ENCODE measurements at regions not wholly inside any gene's neighbourhood (a gene's known extent, or its start where the extent isn't known, plus 50 kb on each side); places are given as distances from the start of the nearest gene placed in this dataset.

DNA sequence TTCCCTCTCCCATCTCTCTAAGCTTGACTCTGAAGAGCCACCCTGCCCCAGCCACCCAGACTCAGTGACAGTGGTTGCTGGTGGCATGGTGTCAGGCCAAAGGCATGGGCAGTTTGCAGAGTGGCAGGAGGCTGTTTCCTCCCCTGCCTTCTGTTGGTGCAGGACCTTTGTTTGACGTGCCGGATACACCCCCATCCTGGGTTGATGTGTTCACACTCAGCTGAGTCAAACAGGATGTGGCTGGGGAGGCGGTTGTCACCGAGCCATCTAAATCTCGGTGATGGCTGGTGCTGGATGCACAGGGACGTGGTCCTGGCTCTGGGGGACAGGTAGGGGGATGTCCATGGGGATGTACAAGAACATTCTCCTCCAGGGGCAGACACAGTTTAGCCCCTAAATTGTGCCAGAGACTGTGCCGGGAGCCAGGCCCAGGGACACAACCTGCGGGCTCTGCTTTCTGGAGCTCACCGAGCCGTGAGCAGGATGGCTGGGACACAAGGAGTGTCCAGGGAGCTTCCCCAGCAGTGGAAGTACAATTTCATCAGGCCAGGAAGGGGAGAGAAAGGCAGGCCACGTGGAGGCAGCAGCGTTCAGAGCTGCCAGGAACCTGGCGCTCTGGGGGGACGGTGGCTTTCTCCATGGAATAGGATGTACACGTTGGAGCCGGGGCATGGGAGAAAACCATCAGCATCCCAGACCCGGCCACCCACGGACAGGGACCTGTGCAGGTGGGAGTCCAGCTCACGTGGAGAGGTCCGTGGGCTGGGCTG lies 264.2 kb downstream of the SEC14L1 start:
- Histone ChIP-seq H3K4me1 (peaks cover 0 to 67% of the 10 kb centered on the region in 2 donors), H3K27ac (peak overlapping the region; percentile 9 to 30), H3K36me3 (peaks cover 13% of the 10 kb centered on the region), H3K9me3 (no peaks in the 10 kb centered on the region), H3K27me3 (no peaks in the 10 kb centered on the region), H3K4me3 (no peak overlapping the region)
- no peak for DNase-seq (ENCODE audit: low spot score)
- TF ChIP-seq, protein P1, sequence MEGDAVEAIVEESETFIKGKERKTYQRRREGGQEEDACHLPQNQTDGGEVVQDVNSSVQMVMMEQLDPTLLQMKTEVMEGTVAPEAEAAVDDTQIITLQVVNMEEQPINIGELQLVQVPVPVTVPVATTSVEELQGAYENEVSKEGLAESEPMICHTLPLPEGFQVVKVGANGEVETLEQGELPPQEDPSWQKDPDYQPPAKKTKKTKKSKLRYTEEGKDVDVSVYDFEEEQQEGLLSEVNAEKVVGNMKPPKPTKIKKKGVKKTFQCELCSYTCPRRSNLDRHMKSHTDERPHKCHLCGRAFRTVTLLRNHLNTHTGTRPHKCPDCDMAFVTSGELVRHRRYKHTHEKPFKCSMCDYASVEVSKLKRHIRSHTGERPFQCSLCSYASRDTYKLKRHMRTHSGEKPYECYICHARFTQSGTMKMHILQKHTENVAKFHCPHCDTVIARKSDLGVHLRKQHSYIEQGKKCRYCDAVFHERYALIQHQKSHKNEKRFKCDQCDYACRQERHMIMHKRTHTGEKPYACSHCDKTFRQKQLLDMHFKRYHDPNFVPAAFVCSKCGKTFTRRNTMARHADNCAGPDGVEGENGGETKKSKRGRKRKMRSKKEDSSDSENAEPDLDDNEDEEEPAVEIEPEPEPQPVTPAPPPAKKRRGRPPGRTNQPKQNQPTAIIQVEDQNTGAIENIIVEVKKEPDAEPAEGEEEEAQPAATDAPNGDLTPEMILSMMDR (IDR thresholded peaks at IDR 0.05): no peak

DNA sequence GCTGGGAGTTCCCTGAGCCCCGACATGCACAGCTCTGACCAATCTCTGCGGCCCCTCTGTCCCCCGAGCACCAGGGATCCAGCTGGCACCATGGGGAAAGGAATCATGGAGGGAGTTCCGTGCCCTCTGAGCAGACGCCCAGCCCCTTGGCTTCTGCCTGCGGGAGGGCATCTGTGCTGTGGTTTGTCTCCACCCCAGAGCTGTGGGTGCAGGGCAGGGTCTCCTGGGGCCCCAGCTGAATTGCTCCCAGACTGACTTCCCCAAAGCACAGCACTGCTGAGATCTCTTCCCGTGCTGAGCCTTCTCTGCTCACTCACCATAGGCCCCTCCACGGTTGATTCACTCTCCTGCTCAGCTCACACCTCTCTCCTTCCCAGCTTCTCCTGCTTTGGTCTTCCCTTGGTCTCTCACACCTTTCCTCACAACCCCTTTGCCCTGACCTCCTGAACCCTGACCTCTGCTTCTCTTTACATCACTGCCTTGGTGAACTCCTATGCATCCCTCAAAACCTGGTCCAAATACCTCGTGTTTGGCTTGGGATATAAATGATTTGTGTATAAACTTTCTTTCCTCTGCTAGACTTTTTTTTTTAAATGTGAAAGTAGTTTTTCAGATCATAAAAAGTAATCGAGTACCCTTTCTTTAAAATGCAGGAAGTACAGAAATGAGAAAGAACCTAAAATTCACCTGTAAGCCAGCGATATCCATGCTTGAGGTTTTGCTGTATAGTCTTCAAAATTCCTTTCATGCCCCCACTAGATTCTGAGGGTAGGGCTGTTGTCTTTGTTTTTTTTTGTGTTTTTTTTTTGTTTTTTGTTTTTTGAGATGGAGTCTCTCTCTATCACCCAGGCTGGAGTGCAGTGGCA lies 265.3 kb downstream of the SEC14L1 start:
- DNase-seq (ENCODE audit: low spot score): no peak
- peaks cover 0 to 68% of the 10 kb centered on the region in 2 donors for H3K4me1 ChIP-seq
- TF ChIP-seq, protein P1 (IDR thresholded peaks at IDR 0.05): no peak
- H3K9me3 ChIP-seq: no peaks in the 10 kb centered on the region
- peak overlapping the region; percentile 9 to 30 for H3K27ac ChIP-seq
- H3K4me3 ChIP-seq: no peak overlapping the region
- H3K36me3 ChIP-seq: peaks cover 13% of the 10 kb centered on the region
- no peaks in the 10 kb centered on the region for H3K27me3 ChIP-seq

DNA sequence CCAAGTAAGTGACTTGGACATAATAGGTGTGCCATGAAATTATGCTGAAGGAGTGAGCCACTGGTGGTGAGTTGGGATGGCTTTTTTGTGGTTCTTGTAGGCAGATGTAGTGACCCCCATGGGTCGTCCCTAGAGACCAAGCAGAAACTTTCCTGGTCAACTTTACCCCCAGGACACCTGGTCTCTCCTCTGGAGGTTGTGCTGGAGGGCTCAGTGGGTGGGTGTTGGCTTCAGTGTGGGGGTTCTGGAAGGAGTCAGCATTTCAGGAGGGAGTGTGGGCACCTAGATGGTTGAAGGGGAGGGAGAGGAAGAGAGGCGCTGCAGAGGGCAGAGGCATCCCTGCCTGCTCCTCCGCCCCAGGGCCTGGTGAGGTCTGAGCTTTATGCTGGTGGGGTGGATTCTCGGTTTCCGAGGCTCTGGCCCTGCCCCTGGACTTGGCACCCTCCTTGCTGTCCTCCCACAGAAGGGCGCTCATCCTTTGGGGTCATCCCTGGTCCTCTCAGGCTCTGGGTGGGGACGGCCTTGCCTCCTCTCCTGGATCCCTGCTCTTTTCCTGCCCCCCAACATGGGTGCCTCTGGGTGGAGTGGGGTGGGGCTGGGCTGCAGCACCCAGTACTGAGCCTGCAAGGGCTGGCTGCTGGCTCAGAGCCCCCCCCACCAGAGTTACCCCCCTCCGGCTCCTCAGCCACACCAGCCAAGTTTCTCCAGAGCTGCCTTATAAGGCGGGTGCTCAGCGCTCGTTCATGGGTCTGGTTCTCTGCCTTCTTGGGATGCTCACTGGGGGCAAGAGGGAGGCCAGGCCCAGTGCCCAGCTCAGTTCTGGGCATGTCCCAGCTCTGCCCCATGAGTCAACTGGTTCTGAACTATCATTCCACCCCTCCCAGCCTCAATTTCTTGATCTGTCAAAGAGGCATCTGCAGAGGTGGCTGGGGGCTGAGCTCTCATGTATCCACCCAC lies 266.8 kb downstream of the SEC14L1 start:
- Histone ChIP-seq H3K27me3 (no peaks in the 10 kb centered on the region), H3K27ac (peak overlapping the region; percentile 61 to 62), H3K4me1 (peaks cover 0 to 75% of the 10 kb centered on the region in 2 donors), H3K4me3 (no peak overlapping the region), H3K9me3 (peaks cover 0 to 3% of the 10 kb centered on the region in 2 donors), H3K36me3 (peaks cover 3% of the 10 kb centered on the region)
- TF ChIP-seq, protein P1 (IDR thresholded peaks at IDR 0.05): no peak
- no peak for DNase-seq (ENCODE audit: low spot score)

DNA sequence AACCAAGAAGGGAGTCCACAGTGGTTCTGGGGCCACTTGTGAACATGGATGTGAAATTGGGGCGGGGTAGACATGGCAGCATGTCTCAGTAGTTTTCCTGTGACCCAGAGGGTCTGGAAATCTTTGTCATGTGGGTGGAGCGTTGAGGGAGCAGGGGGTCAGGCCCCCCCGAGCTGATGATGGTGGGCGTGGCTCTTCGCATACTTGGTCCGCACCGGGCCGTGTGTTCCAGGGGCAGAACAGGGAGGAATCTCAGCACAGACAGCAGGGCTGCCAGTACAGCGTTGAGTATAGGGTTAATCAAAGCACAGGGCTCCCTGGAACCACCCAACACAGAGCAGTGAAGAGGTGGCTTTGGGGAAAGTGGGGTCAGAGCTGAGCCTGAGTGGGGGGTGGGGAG lies 267.5 kb downstream of the SEC14L1 start:
- H3K4me1 ChIP-seq: peaks cover 0 to 69% of the 10 kb centered on the region in 2 donors
- peaks cover 0 to 7% of the 10 kb centered on the region in 2 donors for H3K9me3 ChIP-seq
- TF ChIP-seq, protein P1 (IDR thresholded peaks at IDR 0.05): no peak
- no peaks in the 10 kb centered on the region for H3K36me3 ChIP-seq
- no peaks in the 10 kb centered on the region for H3K27me3 ChIP-seq
- no peak for DNase-seq (ENCODE audit: low spot score)
- H3K4me3 ChIP-seq: no peak overlapping the region
- peak overlapping the region; percentile 61 to 62 for H3K27ac ChIP-seq

All from right atrium auricular region (tissue), 2 donors.